VCaP (cell line): ENCODE measurements at regions not wholly inside any gene's neighbourhood (a gene's known extent, or its start where the extent isn't known, plus 50 kb on each side); places are given as distances from the start of the nearest gene placed in this dataset.
"Not testable (repeated sequence)": the region's sequence is repeated elsewhere in the genome, so short reads cannot be mapped to it uniquely, and the experiment has no call there.

ENCODE experiments used
- H3K27ac ChIP-seq: fragments of 450-650 bp; 2 replicates; pipeline ENCODE4 v1.5.1; 2017
- TF ChIP-seq, protein P1 (sequence below): fragments of 450-650 bp; conservative IDR thresholded peaks from 2 replicates; pipeline ENCODE4 v1.5.1; 2017; ENCODE audit warnings: mild to moderate bottlenecking, moderate library complexity

DNA sequence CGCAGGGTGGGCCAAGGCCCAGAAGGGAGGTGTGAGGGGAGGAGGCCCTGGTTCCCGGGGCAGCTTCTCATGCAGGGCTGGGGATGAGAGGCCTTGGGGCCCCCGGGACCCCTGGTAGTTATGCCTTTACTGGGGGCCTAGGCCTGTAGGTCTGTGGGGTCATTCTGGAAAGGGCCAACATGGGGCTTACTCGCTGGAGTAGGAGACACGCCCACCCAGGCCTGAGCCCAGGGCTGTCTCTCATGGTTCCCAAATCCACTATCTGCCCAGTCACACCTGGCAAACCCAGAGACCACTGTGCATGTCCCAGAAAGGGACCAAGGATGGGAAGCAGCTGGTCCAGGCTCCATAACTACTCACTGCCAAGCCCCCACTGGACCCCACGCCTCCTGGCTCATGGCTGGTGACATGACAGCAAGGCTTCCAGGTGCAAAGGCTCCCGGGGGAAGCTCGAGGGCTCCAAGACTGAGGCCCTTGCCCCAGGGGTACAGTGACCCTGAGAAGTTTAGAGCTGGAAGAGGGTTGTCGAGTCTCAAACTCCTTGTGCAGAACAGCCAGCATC lies 64.2 kb upstream of the ATP12A start:
- no peak overlapping the region for H3K27ac ChIP-seq
- TF ChIP-seq, protein P1, sequence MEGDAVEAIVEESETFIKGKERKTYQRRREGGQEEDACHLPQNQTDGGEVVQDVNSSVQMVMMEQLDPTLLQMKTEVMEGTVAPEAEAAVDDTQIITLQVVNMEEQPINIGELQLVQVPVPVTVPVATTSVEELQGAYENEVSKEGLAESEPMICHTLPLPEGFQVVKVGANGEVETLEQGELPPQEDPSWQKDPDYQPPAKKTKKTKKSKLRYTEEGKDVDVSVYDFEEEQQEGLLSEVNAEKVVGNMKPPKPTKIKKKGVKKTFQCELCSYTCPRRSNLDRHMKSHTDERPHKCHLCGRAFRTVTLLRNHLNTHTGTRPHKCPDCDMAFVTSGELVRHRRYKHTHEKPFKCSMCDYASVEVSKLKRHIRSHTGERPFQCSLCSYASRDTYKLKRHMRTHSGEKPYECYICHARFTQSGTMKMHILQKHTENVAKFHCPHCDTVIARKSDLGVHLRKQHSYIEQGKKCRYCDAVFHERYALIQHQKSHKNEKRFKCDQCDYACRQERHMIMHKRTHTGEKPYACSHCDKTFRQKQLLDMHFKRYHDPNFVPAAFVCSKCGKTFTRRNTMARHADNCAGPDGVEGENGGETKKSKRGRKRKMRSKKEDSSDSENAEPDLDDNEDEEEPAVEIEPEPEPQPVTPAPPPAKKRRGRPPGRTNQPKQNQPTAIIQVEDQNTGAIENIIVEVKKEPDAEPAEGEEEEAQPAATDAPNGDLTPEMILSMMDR, result no peak

DNA sequence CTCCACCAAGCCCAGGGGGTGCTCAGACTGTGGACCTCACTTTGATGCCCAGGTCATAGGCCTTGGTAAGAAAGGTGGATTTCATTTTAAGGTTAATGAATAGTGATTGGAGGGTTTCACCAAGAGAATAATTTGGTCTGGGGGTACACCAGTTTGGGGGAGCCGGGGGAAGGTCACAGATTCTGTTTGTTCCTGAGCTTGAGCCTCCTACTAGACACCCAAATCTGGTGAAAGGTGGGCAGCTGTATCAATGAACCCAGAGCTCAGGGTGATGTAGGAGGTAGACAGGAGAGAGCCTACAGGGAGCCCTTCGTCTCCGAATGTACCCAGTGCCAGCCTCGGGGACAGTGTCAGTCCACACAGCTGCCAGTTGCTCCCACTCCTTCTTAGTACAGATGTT lies 63.7 kb upstream of the ATP12A start:
- H3K27ac ChIP-seq, result no peak overlapping the region
- TF ChIP-seq, protein P1, result no peak

DNA sequence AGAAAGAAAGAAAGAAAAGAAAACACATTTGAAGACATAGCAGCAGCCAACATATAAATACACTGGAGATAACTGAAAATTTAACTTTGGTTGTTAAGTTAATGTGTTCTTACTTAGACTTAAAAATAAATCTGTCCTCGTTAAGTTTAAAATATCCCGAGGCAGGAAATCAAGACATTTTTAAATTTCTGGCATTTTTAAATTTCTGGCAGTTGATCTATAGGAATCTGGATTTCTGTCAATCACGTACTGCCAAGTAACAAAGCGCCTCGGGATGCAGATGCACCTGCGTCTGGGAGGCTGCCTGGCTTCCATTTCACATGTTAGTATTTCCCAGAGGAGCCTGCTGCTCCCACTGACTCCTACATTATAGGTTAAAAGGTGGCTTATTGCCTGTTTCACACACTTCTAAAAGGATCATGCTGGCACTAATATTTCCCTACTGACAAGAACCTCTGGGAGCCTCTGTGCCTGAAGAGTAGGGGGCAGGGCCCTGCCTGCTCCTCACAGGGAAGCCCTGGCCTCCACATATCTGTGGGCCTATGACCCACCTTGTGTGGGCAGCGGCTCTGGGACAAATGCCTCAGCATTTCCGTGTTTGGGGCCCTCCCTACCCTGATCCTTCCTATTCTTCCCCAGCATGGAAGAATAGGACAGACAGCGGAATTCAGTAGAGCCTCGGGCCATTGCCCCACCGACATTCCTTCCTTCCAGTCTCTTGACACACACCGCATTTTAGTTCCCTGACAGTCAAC lies 62.8 kb upstream of the ATP12A start:
- TF ChIP-seq, protein P1, result no peak
- H3K27ac ChIP-seq, result no peak overlapping the region

DNA sequence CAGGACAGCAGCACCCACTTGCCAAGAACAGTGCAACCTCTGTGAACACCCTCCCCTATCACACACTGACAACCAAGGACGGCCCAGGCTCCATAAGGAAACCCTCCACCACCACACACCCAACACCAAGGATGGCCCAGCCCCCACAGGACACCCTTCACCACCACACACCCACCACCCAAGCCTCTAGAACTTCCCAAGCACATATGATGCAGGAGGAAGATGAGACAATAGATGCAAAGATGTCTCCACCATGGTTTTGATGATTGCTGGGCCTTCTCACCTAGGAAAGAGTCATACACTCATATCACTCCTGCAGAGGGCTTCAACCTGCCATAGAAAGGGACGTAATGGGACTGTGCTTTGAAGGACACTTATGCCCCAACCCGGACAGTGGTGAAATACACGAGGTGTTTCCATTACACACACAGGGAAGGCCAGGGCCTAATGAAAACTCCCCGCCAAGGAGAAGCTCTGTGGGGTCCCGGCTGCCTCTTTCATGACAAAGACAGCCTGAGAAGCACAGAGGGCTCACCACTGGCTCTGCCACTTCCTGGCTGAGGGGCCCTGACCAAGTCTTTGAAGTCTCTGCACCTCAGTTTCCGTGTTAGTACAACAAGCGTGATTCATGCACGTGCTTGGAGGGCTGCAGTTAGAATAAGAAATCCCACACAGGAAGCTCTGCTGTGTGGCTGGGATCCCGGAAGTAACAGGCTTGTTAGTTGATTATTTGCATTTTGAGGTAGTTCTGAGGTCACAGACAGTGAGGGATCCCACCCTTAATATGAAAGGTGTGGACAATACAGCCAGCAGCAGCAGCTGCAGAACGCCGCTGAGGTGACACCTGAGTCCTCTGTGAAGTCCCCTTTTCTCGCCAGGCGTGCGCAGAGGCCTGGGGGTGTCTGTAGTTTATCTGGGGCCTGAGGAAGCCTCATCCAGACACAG lies 61.9 kb upstream of the ATP12A start:
- H3K27ac ChIP-seq, result no peak overlapping the region
- TF ChIP-seq, protein P1, result no peak

DNA sequence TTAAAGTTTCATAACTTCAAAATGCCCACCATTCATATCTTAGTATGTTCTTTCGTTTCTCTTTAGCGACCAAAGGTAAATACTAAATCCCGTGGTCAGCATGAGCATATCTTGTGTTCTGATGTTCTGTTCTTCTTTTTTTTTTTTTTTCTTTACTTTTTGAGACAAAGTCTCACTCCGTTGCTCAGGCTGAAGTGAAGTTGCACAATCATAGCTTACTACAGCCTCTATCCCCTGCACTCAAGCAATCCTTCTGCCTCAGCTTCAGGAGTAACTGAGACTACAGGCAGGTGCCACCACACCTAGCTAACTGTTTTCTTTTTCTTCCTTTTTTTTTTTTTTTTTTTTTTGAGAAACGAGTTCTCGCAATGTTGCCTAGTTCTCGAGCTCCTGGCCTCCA lies 60.9 kb upstream of the ATP12A start:
- no peak overlapping the region for H3K27ac ChIP-seq
- TF ChIP-seq, protein P1, result no peak

DNA sequence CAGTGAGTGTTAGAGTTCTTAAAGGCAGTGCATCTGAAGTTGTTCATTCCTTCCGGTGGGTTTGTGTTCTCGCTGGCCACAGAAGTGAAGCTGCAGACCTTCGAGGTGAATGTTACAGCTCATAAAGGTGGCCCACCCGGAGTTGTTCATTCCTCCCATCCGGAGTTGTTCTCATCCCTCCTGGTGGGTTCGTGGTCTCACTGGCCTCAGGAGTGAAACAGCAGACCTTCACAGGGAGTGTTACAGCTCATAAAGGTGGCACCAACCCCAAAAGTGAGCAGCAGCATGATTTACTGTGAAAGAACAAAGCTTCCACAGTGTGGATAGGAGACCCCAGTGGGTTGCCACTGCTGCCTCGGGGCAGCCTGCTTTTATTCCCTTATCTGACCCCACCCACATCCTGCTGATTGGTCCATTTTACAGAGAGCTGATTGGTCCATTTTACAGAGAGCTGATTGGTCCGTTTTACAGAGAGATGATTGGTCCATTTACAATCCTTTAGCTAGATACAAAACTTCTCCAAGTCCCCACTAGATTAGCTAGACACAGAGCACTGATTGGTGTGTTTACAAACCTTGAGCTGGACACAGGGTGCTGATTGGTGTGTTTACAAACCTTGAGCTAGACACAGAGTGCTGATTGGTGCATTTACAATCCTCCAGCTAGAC lies 57.6 kb upstream of the ATP12A start:
- not testable (repeated sequence) for H3K27ac ChIP-seq

DNA sequence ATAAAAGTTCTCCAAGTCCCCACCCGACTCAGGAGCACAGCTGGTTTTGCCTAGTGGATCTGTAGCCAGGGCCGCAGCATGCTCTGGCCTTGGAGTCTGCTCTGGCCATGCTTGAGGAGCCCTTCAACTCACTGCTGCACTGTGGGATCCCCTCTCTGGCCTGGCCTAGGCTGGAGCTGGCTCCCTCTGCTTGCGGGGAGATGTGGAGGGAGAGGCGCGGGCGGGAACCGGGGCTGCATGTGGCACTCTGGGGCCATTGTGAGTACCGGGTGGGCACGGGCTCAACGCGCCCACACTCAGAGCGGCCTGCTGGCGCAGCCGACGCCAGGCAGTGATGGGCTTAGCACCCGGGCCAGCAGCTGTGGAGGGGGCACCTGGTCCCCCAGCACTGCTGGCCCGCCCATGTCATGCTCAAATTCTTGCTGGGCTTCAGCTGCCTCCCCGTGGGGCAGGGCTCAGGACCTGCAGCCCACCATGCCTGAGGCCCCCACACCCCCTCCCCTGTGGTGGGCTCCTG lies 57.0 kb upstream of the ATP12A start:
- TF ChIP-seq, protein P1, result no peak
- no peak overlapping the region for H3K27ac ChIP-seq
